Esophagus squamous epithelium (tissue), 4 donors: ENCODE measurements at regions not wholly inside any gene's neighbourhood (a gene's known extent, or its start where the extent isn't known, plus 50 kb on each side); places are given as distances from the start of the nearest gene placed in this dataset.

Source experiments
- POLR2A ChIP-seq, 4 donors: fragments of 450-650 bp; IDR thresholded peaks; one replicate each; pipeline ENCODE4 v1.6.1; 2017; ENCODE audit warnings: antibody characterized with exemption in 4 of 4, mild to moderate bottlenecking in 4 of 4, moderate library complexity in 3 of 4
- TF ChIP-seq, protein P1 (sequence below), 6 experiments: fragments of 450-650 bp in 4 of 6; fragments of 200-600 bp in 2 of 6; sonication (generic) in 2 of 6; IDR thresholded peaks; one replicate each; pipeline ENCODE4 v1.5.1; 2016 to 2019; ENCODE audit warnings: antibody characterized with exemption in 6 of 6, mild to moderate bottlenecking in 4 of 6, moderate library complexity in 4 of 6

DNA sequence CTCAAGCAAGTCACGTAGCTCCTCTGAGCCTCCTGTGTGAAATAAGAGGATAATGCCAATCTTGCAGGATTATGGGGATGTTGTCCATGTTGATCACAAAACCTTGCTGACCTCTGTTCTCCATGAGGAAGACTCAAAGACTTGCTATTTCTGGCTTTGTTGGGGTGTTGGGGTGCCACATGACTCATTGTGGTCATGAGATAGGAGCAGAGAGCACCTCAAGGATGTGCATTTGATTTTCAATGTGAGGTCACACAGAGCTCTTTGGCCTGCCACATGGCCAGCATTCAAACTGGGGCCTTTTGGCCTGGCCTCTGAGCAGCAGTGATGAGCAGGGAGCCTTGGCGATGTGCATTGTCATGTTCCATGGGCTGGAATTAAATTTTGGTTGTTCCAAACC lies 380.3 kb downstream of the GADD45G start:
- TF ChIP-seq, protein P1, sequence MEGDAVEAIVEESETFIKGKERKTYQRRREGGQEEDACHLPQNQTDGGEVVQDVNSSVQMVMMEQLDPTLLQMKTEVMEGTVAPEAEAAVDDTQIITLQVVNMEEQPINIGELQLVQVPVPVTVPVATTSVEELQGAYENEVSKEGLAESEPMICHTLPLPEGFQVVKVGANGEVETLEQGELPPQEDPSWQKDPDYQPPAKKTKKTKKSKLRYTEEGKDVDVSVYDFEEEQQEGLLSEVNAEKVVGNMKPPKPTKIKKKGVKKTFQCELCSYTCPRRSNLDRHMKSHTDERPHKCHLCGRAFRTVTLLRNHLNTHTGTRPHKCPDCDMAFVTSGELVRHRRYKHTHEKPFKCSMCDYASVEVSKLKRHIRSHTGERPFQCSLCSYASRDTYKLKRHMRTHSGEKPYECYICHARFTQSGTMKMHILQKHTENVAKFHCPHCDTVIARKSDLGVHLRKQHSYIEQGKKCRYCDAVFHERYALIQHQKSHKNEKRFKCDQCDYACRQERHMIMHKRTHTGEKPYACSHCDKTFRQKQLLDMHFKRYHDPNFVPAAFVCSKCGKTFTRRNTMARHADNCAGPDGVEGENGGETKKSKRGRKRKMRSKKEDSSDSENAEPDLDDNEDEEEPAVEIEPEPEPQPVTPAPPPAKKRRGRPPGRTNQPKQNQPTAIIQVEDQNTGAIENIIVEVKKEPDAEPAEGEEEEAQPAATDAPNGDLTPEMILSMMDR (IDR thresholded peaks at IDR 0.05) = no peak
- TF ChIP-seq POLR2A (IDR thresholded peaks at IDR 0.05) = no peak
